CD14-positive monocyte (primary cell): ENCODE measurements at regions not wholly inside any gene's neighbourhood (a gene's known extent, or its start where the extent isn't known, plus 50 kb on each side); places are given as distances from the start of the nearest gene placed in this dataset.

Experiments
- DNase-seq, 3 donors: peaks; one replicate each; pipeline ENCODE4 v3.0.0-alpha.2; 2011 to 2022
- H2AFZ ChIP-seq: 2 replicates; pipeline ENCODE4 v1.6.0; 2012; ENCODE audit warnings: mild to moderate bottlenecking, low read depth, low read length, inconsistent platforms; ENCODE audit not compliant: insufficient read depth, poor library complexity, severe bottlenecking
- H3K27ac ChIP-seq, 2 donors: 1 replicate in 1 of 2; 2 replicates in 1 of 2; pipeline ENCODE4 v1.5.1; 2012 to 2013; ENCODE audit warnings: low read length in 2 of 2, control low read depth in 1 of 2, inconsistent platforms in 1 of 2, low read depth in 1 of 2, mild to moderate bottlenecking in 1 of 2
- H3K27me3 ChIP-seq, 2 donors: one replicate each; pipeline versions ENCODE4 v1.6.0 to v1.6.1; 2011 to 2013; ENCODE audit warnings: low read length in 2 of 2; ENCODE audit not compliant: control insufficient read depth in 2 of 2, insufficient read depth in 2 of 2
- H3K36me3 ChIP-seq, 2 donors: replicated peaks in 1 of 2; 1 replicate in 1 of 2; 2 replicates in 1 of 2; pipeline versions ENCODE4 v1.5.1 to v1.6.1; 2012 to 2013; ENCODE audit warnings: low read length in 2 of 2, control low read depth in 1 of 2, inconsistent platforms in 1 of 2, mild to moderate bottlenecking in 1 of 2; ENCODE audit not compliant: insufficient read depth in 2 of 2, control insufficient read depth in 1 of 2
- H3K4me1 ChIP-seq, 2 donors: 1 replicate in 1 of 2; 2 replicates in 1 of 2; pipeline versions ENCODE4 v1.5.1 to v1.6.1; 2012 to 2013; ENCODE audit warnings: low read length in 2 of 2, control low read depth in 1 of 2, inconsistent platforms in 1 of 2, mild to moderate bottlenecking in 1 of 2, moderate library complexity in 1 of 2; ENCODE audit not compliant: insufficient read depth in 2 of 2, control insufficient read depth in 1 of 2
- H3K4me2 ChIP-seq: replicated peaks from 2 replicates; pipeline ENCODE3; 2012; ENCODE audit warnings: low read length, moderate library complexity, mild to moderate bottlenecking; ENCODE audit not compliant: poor library complexity, severe bottlenecking; ENCODE audit errors: extremely low read depth
- H3K4me3 ChIP-seq, 3 experiments: fragments of 200-600 bp in 1 of 3; sonication (generic) in 1 of 3; replicated peaks in 1 of 3; 1 replicate in 2 of 3; 2 replicates in 1 of 3; pipeline ENCODE4 v1.5.1; 2011 to 2013; ENCODE audit warnings: low read length in 3 of 3, mild to moderate bottlenecking in 3 of 3, control low read depth in 2 of 3, low read depth in 2 of 3, inconsistent platforms in 1 of 3, moderate library complexity in 1 of 3
- H3K79me2 ChIP-seq: 2 replicates; pipeline ENCODE4 v1.6.0; 2012; ENCODE audit warnings: mild to moderate bottlenecking, control low read depth, inconsistent platforms, low read length, moderate library complexity; ENCODE audit not compliant: insufficient read depth
- H3K9ac ChIP-seq: 2 replicates; pipeline ENCODE4 v1.6.0; 2017; ENCODE audit warnings: low read length, mild to moderate bottlenecking; ENCODE audit not compliant: insufficient read depth, poor library complexity, severe bottlenecking
- H3K9me3 ChIP-seq, 2 donors: replicated peaks in 1 of 2; 1 replicate in 1 of 2; 2 replicates in 1 of 2; pipeline versions ENCODE4 v1.5.1 to v1.6.1; 2012 to 2013; ENCODE audit warnings: low read length in 2 of 2, control low read depth in 1 of 2; ENCODE audit not compliant: control insufficient read depth in 1 of 2, insufficient read depth in 1 of 2
- H4K20me1 ChIP-seq: 2 replicates; pipeline ENCODE4 v1.6.0; 2012; ENCODE audit warnings: mild to moderate bottlenecking, low read length, control low read depth, moderate library complexity; ENCODE audit not compliant: insufficient read depth
- H3K27ac Mint-ChIP-seq, 7 donors: one replicate each; pipeline ENCODE4 v1.8.0; 2020; ENCODE audit warnings: mild to moderate bottlenecking in 7 of 7, mixed read lengths in 7 of 7, moderate library complexity in 6 of 7, inconsistent platforms in 2 of 7
- H3K27me3 Mint-ChIP-seq, 3 donors: one replicate each; pipeline ENCODE4 v1.8.0; 2021 to 2022; ENCODE audit warnings: low read depth in 3 of 3, mild to moderate bottlenecking in 3 of 3, mixed read lengths in 3 of 3, moderate library complexity in 3 of 3, inconsistent platforms in 1 of 3
- H3K36me3 Mint-ChIP-seq, 2 donors: one replicate each; pipeline ENCODE4 v1.8.0; 2020; ENCODE audit warnings: mixed read lengths in 2 of 2, inconsistent platforms in 1 of 2, mild to moderate bottlenecking in 1 of 2
- H3K4me1 Mint-ChIP-seq: one replicate; pipeline ENCODE4 v1.8.0; 2020; ENCODE audit warnings: mild to moderate bottlenecking, mixed read lengths
- H3K4me3 Mint-ChIP-seq, 2 donors: one replicate each; pipeline ENCODE4 v1.8.0; 2020; ENCODE audit warnings: mild to moderate bottlenecking in 2 of 2, mixed read lengths in 2 of 2, moderate library complexity in 1 of 2
- H3K9me3 Mint-ChIP-seq, 7 donors: one replicate each; pipeline ENCODE4 v1.8.0; 2020 to 2022; ENCODE audit warnings: mixed read lengths in 7 of 7, mild to moderate bottlenecking in 6 of 7, moderate library complexity in 6 of 7, inconsistent platforms in 2 of 7
- CTCF ChIP-seq: fragments of 200-600 bp; IDR thresholded peaks from one replicate; pipeline ENCODE4 v1.8.0; 2022; ENCODE audit warnings: antibody characterized with exemption, mild to moderate bottlenecking
- WGBS: methylation state at CpG from one replicate; pipeline ENCODE4 v1.1.5; 2013; ENCODE audit warnings: missing lambda C conversion rate; ENCODE audit not compliant: insufficient coverage; 5-methylcytosine and 5-hydroxymethylcytosine counted together
- intact Hi-C, 2 donors: fragments of 100-400 bp; cut with micrococcal nuclease; formaldehyde crosslinking; loops; one replicate each; pipeline versions ENCODE4 v1.15.0 to v1.15.1; 2023

GRCh38 chr17:74123866-74124444, 79.5 kb upstream of the RPL38 start:
- H3K4me1 Mint-ChIP-seq = no peaks in the 10 kb centered on the region
- no peak overlapping the region for H3K4me3 Mint-ChIP-seq
- DNase-seq = no peak
- H4K20me1 ChIP-seq = no peaks in the 10 kb centered on the region
- no peaks in the 10 kb centered on the region for H3K27me3 ChIP-seq
- H3K4me3 ChIP-seq = no peak overlapping the region
- H3K9ac ChIP-seq = no peak overlapping the region
- no peaks in the 10 kb centered on the region for H3K36me3 ChIP-seq
- H3K27me3 Mint-ChIP-seq = peaks cover 5 to 15% (median 12%) of the 10 kb centered on the region in 3 donors
- intact Hi-C loops = no loop called here
- no peak for TF ChIP-seq CTCF
- 96% methylated on average over 8 of the region's 9 CpGs for WGBS
- H3K9me3 ChIP-seq = no peaks in the 10 kb centered on the region
- H3K27ac Mint-ChIP-seq = no peak overlapping the region
- H3K4me2 ChIP-seq = no peak overlapping the region
- no peaks in the 10 kb centered on the region for H3K4me1 ChIP-seq
- H3K36me3 Mint-ChIP-seq = no peaks in the 10 kb centered on the region
- H3K79me2 ChIP-seq = no peaks in the 10 kb centered on the region
- no peak overlapping the region for H3K27ac ChIP-seq
- H2AFZ ChIP-seq = no peak overlapping the region
- peaks cover 0 to 9% (median 5%) of the 10 kb centered on the region in 7 donors for H3K9me3 Mint-ChIP-seq

- H3K4me2 ChIP-seq = no peak overlapping the region
- H3K4me1 ChIP-seq = no peaks in the 10 kb centered on the region
- no peak overlapping the region for H3K4me3 Mint-ChIP-seq
- 77% methylated on average over 4 of the region's 4 CpGs for WGBS
- H3K36me3 Mint-ChIP-seq = no peaks in the 10 kb centered on the region
- peaks cover 0 to 9% (median 5%) of the 10 kb centered on the region in 7 donors for H3K9me3 Mint-ChIP-seq
- no peak overlapping the region for H3K4me3 ChIP-seq
- no peak for TF ChIP-seq CTCF
- no peaks in the 10 kb centered on the region for H3K27me3 ChIP-seq
- no peak overlapping the region for H3K27ac Mint-ChIP-seq
- H3K79me2 ChIP-seq = no peaks in the 10 kb centered on the region
- H3K27me3 Mint-ChIP-seq = peaks cover 6 to 15% (median 15%) of the 10 kb centered on the region in 3 donors
- no peak overlapping the region for H3K9ac ChIP-seq
- H3K9me3 ChIP-seq = no peaks in the 10 kb centered on the region
- intact Hi-C loops = no loop called here
- DNase-seq = no peak
- H4K20me1 ChIP-seq = no peaks in the 10 kb centered on the region
- H2AFZ ChIP-seq = no peak overlapping the region
- H3K36me3 ChIP-seq = no peaks in the 10 kb centered on the region
- no peak overlapping the region for H3K27ac ChIP-seq
- H3K4me1 Mint-ChIP-seq = no peaks in the 10 kb centered on the region
Observed at GRCh38 chr17:74125156-74125555, 78.3 kb upstream of the RPL38 start.
